DND-41 (cell line): ENCODE measurements at regions not wholly inside any gene's neighbourhood (a gene's known extent, or its start where the extent isn't known, plus 50 kb on each side); places are given as distances from the start of the nearest gene placed in this dataset.

Experiments
- ATAC-seq: fragments of 200-7000 bp; cut with Tn5 transposase; 3 replicates; pipeline ENCODE4 v1.9.1; 2021; ENCODE audit warnings: low read depth; ENCODE audit not compliant: insufficient read depth
- DNase-seq: peaks from one replicate; pipeline ENCODE4 v3.0.0-alpha.2; 2020
- H2AFZ ChIP-seq: 2 replicates; pipeline ENCODE4 v1.6.0; 2012; ENCODE audit warnings: low read depth, low read length
- H3K27ac ChIP-seq: 2 replicates; pipeline ENCODE4 v1.5.1; 2012; ENCODE audit warnings: low read length, inconsistent platforms
- H3K27me3 ChIP-seq: fragments of 200-600 bp; sonication (generic); 2 replicates; pipeline ENCODE4 v1.6.0; 2012; ENCODE audit warnings: low read length, mild to moderate bottlenecking, inconsistent platforms; ENCODE audit not compliant: insufficient read depth, poor library complexity
- H3K36me3 ChIP-seq: 2 replicates; pipeline ENCODE4 v1.5.1; 2012; ENCODE audit warnings: low read length, inconsistent platforms; ENCODE audit not compliant: insufficient read depth
- H3K4me1 ChIP-seq: 2 replicates; pipeline ENCODE4 v1.5.1; 2012; ENCODE audit warnings: mild to moderate bottlenecking, low read length; ENCODE audit not compliant: insufficient read depth
- H3K4me2 ChIP-seq: 2 replicates; pipeline ENCODE4 v1.6.0; 2012; ENCODE audit warnings: mild to moderate bottlenecking, moderate library complexity, low read length, inconsistent platforms; ENCODE audit not compliant: insufficient read depth
- H3K4me3 ChIP-seq, 2 experiments: fragments of 200-600 bp in 1 of 2; shearing (Covaris generic) in 1 of 2; 2 replicates each; pipeline ENCODE4 v1.5.1; 2012 to 2016; ENCODE audit warnings: inconsistent platforms in 2 of 2, low read length in 2 of 2, mild to moderate bottlenecking in 2 of 2, low read depth in 1 of 2, moderate library complexity in 1 of 2
- H3K79me2 ChIP-seq: 2 replicates; pipeline ENCODE4 v1.6.0; 2012; ENCODE audit warnings: low read length, inconsistent platforms; ENCODE audit not compliant: insufficient read depth
- H3K9ac ChIP-seq: 2 replicates; pipeline ENCODE4 v1.6.0; 2012; ENCODE audit warnings: low read depth, mild to moderate bottlenecking, inconsistent platforms, low read length, moderate library complexity
- H3K9me3 ChIP-seq: 2 replicates; pipeline ENCODE4 v1.5.1; 2012; ENCODE audit warnings: low read length, moderate library complexity, mild to moderate bottlenecking, inconsistent platforms; ENCODE audit not compliant: insufficient read depth, severe bottlenecking
- H4K20me1 ChIP-seq: 2 replicates; pipeline ENCODE4 v1.6.0; 2012; ENCODE audit warnings: low read length; ENCODE audit not compliant: insufficient read depth
- EZH2 ChIP-seq: IDR thresholded peaks from 3 replicates; pipeline ENCODE4 v1.6.1; 2012; ENCODE audit warnings: borderline replicate concordance, low read depth, mild to moderate bottlenecking, moderate library complexity, low read length, inconsistent platforms; ENCODE audit not compliant: severe bottlenecking
- TF ChIP-seq, protein P1 (sequence below): IDR thresholded peaks from 2 replicates; pipeline ENCODE4 v1.5.1; 2012; ENCODE audit warnings: borderline replicate concordance, low read length, moderate library complexity, mild to moderate bottlenecking; ENCODE audit not compliant: poor library complexity, severe bottlenecking; ENCODE audit errors: extremely low read depth

DNA sequence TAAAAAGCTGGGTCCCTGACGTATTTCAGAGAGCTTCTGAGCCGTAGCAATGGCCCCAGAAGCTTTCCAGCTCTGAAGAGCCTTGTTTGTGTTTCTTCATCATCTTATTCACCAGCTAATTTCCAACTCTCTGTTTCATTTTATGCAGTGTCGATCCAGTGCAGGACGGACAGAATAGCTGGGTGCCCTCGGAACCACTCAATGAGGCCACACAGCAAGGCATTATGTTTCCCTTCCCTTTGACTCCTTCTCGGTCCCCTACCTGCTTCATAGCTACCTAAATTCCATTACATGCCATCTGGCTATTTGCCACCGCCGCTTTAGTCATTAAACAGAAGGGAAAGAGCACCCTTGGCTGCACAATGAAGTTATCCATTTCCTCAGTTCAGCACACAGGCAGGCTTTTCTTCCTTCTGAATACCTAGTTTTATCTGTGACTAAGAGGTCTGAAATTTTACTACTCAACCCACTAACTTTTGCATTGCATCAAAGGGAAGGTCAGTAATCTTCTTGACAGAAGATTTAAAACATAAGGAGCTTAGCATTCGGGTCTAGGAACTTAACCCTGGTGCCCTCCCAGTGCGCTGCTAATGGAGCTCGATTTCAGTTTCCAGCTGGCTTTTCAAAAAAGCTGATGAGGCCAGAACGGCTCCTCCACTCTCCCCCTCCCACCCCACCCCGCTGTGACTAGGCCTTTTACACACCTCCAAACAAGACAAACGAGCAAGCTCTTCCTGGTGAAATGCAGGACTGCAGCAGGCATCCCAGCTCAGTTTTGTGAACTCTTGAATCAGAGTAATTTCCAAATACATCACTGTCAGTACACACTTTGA is 176.8 kb downstream of the GXYLT1 start:
- Histone ChIP-seq H3K4me2 (no peak overlapping the region), H3K27me3 (no peaks in the 10 kb centered on the region), H3K4me1 (no peaks in the 10 kb centered on the region), H3K4me3 (no peak overlapping the region), H3K27ac (no peak overlapping the region), H4K20me1 (no peaks in the 10 kb centered on the region), H3K9ac (no peak overlapping the region), H3K9me3 (no peaks in the 10 kb centered on the region), H2AFZ (no peak overlapping the region), H3K36me3 (no peaks in the 10 kb centered on the region), H3K79me2 (no peaks in the 10 kb centered on the region)
- DNase-seq (no peak), ATAC-seq (no peak)
- no peak for TF ChIP-seq EZH2
- TF ChIP-seq, protein P1, sequence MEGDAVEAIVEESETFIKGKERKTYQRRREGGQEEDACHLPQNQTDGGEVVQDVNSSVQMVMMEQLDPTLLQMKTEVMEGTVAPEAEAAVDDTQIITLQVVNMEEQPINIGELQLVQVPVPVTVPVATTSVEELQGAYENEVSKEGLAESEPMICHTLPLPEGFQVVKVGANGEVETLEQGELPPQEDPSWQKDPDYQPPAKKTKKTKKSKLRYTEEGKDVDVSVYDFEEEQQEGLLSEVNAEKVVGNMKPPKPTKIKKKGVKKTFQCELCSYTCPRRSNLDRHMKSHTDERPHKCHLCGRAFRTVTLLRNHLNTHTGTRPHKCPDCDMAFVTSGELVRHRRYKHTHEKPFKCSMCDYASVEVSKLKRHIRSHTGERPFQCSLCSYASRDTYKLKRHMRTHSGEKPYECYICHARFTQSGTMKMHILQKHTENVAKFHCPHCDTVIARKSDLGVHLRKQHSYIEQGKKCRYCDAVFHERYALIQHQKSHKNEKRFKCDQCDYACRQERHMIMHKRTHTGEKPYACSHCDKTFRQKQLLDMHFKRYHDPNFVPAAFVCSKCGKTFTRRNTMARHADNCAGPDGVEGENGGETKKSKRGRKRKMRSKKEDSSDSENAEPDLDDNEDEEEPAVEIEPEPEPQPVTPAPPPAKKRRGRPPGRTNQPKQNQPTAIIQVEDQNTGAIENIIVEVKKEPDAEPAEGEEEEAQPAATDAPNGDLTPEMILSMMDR: no peak

DNA sequence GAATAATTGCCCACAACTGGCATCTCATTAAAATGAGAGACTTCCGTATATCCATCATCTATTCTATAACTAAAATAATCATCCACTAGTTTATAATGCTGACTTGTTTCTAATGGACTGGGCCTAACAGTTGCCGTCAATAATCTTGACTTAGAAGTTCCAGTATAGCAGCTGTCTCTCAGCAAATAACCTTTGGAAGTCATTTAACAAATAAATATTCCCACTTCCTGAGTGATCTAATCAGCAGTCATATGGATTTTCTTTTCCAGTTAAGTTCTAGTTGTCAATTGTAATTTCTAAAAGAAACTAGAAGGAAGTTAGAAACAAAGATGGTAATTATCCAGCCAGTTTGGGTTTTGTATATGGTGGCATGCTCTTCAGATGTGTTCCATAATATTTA is 177.8 kb downstream of the GXYLT1 start:
- no peaks in the 10 kb centered on the region for H3K79me2 ChIP-seq
- H3K27me3 ChIP-seq: no peaks in the 10 kb centered on the region
- H3K4me2 ChIP-seq: no peak overlapping the region
- no peak overlapping the region for H3K4me3 ChIP-seq
- ATAC-seq (no peak), DNase-seq (no peak)
- H3K36me3 ChIP-seq: no peaks in the 10 kb centered on the region
- H3K4me1 ChIP-seq: no peaks in the 10 kb centered on the region
- no peak overlapping the region for H2AFZ ChIP-seq
- no peak for TF ChIP-seq EZH2
- TF ChIP-seq, protein P1: no peak
- H3K27ac ChIP-seq: no peak overlapping the region
- H4K20me1 ChIP-seq: no peaks in the 10 kb centered on the region
- H3K9ac ChIP-seq: no peak overlapping the region
- H3K9me3 ChIP-seq: no peaks in the 10 kb centered on the region

GRCh38 chr12:41966001-41966400 is 178.7 kb downstream of the GXYLT1 start:
- H3K27ac ChIP-seq: no peak overlapping the region
- H3K27me3 ChIP-seq: no peaks in the 10 kb centered on the region
- no peaks in the 10 kb centered on the region for H3K9me3 ChIP-seq
- H3K4me2 ChIP-seq: no peak overlapping the region
- no peaks in the 10 kb centered on the region for H3K79me2 ChIP-seq
- TF ChIP-seq, protein P1: no peak
- no peak for TF ChIP-seq EZH2
- no peaks in the 10 kb centered on the region for H4K20me1 ChIP-seq
- no peak overlapping the region for H2AFZ ChIP-seq
- no peak overlapping the region for H3K9ac ChIP-seq
- ATAC-seq (no peak), DNase-seq (no peak)
- no peak overlapping the region for H3K4me3 ChIP-seq
- no peaks in the 10 kb centered on the region for H3K36me3 ChIP-seq
- no peaks in the 10 kb centered on the region for H3K4me1 ChIP-seq
